ENCODE measurements at regions not wholly inside any gene's neighbourhood (a gene's known extent, or its start where the extent isn't known, plus 50 kb on each side); places are given as distances from the start of the nearest gene placed in this dataset.

GRCh38 chr22:49614966-49615965, 212.4 kb downstream of the BRD1 start:
- Histone ChIP-seq H3K36me3 (replicated peaks in 1 of 2) (no peaks in the 10 kb centered on the region), H3K27ac (no peak overlapping the region), H3K27me3 (no peaks in the 10 kb centered on the region), H3K9me3 (replicated peaks in 1 of 3) (peaks cover 0 to 5% (median 0%) of the 10 kb centered on the region in 3 donors), H3K4me1 (replicated peaks in 1 of 2) (no peaks in the 10 kb centered on the region), H3K4me3 (no peak overlapping the region)
- 90 to 94% (median 92%) methylated on average over 63 to 77 of the region's 77 CpGs for WGBS, 4 donors
- no peak for DNase-seq
- TF ChIP-seq CTCF (IDR thresholded peaks at IDR 0.05) (no peak), POLR2A (IDR thresholded peaks at IDR 0.05) (no peak)
- intact Hi-C loops (cut with DNase I) = no loop called here

- no peaks in the 10 kb centered on the region for H3K4me1 ChIP-seq (replicated peaks in 1 of 2)
- 75 to 86% (median 80%) methylated on average over 15 to 18 of the region's 18 CpGs for WGBS, 4 donors
- H3K27ac ChIP-seq = no peak overlapping the region
- no peak overlapping the region for H3K4me3 ChIP-seq
- H3K9me3 ChIP-seq (replicated peaks in 1 of 3) = peaks cover 0 to 5% (median 0%) of the 10 kb centered on the region in 3 donors
- H3K27me3 ChIP-seq = no peaks in the 10 kb centered on the region
- no peak for DNase-seq
- no peak for TF ChIP-seq POLR2A (IDR thresholded peaks at IDR 0.05)
- TF ChIP-seq CTCF (IDR thresholded peaks at IDR 0.05) = no peak
- H3K36me3 ChIP-seq (replicated peaks in 1 of 2) = no peaks in the 10 kb centered on the region
- intact Hi-C loops (cut with DNase I) = no loop called here
These were observed 214.0 kb downstream of the BRD1 start for GRCh38 chr22:49613511-49614270.

GRCh38 chr22:49613108-49613507, 214.6 kb downstream of the BRD1 start:
- DNase-seq = no peak
- 83 to 95% (median 91%) methylated on average over 4 to 5 of the region's 5 CpGs for WGBS, 4 donors
- peaks cover 0 to 5% (median 0%) of the 10 kb centered on the region in 3 donors for H3K9me3 ChIP-seq (replicated peaks in 1 of 3)
- H3K4me3 ChIP-seq = no peak overlapping the region
- no peaks in the 10 kb centered on the region for H3K4me1 ChIP-seq (replicated peaks in 1 of 2)
- H3K27ac ChIP-seq = no peak overlapping the region
- H3K36me3 ChIP-seq (replicated peaks in 1 of 2) = no peaks in the 10 kb centered on the region
- no peak for TF ChIP-seq POLR2A (IDR thresholded peaks at IDR 0.05)
- TF ChIP-seq CTCF (IDR thresholded peaks at IDR 0.05) = no peak
- intact Hi-C loops (cut with DNase I) = no loop called here
- no peaks in the 10 kb centered on the region for H3K27me3 ChIP-seq

- H3K27me3 ChIP-seq = no peaks in the 10 kb centered on the region
- no peak overlapping the region for H3K4me3 ChIP-seq
- TF ChIP-seq POLR2A (IDR thresholded peaks at IDR 0.05) = no peak
- no peak for TF ChIP-seq CTCF (IDR thresholded peaks at IDR 0.05)
- H3K27ac ChIP-seq = no peak overlapping the region
- no peak for DNase-seq
- intact Hi-C loops (cut with DNase I) = no loop called here
- H3K36me3 ChIP-seq (replicated peaks in 1 of 2) = no peaks in the 10 kb centered on the region
- no peaks in the 10 kb centered on the region for H3K4me1 ChIP-seq (replicated peaks in 1 of 2)
- WGBS, 4 donors = 78 to 86% (median 81%) methylated on average over 16 to 24 of the region's 24 CpGs
- H3K9me3 ChIP-seq (replicated peaks in 1 of 3) = peaks cover 0 to 5% (median 0%) of the 10 kb centered on the region in 3 donors
These were observed 218.3 kb downstream of the BRD1 start for GRCh38 chr22:49609207-49609876.

Measured in adrenal gland (tissue), 9 donors.